ENCODE measurements at regions not wholly inside any gene's neighbourhood (a gene's known extent, or its start where the extent isn't known, plus 50 kb on each side); places are given as distances from the start of the nearest gene placed in this dataset.
"Not testable (repeated sequence)": the region's sequence is repeated elsewhere in the genome, so short reads cannot be mapped to it uniquely, and the experiment has no call there.

GRCh38 chr4:55278316-55278715, 67.7 kb upstream of the SRD5A3 start:
- no peak for FAIRE-seq
- ChIA-PET CTCF (no interaction called here), POLR2A (no interaction called here)
- TF ChIP-seq MAFK (IDR thresholded peaks at IDR 0.05; ENCODE audit: partially characterized antibody) (no peak), REST (IDR thresholded peaks at IDR 0.05) (no peak), HOXA7 (CRISPR knock-in tag; IDR thresholded peaks at IDR 0.05) (no peak), JUNB (IDR thresholded peaks at IDR 0.05) (no peak), POLR2A (IDR thresholded peaks at IDR 0.05; ENCODE audit: low read length) (no peak), HEYL (CRISPR knock-in tag; IDR thresholded peaks at IDR 0.05) (no peak), EHF (CRISPR knock-in tag; IDR thresholded peaks at IDR 0.05) (no peak), CBX8 (IDR thresholded peaks at IDR 0.05) (no peak), MYC (IDR thresholded peaks at IDR 0.05; ENCODE audit: borderline replicate concordance, low read length) (no peak), KDM5A (IDR thresholded peaks at IDR 0.05) (no peak), ESRRA (IDR thresholded peaks at IDR 0.05; ENCODE audit: borderline replicate concordance, low read length) (no peak), NR3C1 (IDR thresholded peaks at IDR 0.05) (no peak), CTCF (IDR thresholded peaks at IDR 0.05) (no peak), MAZ (IDR thresholded peaks at IDR 0.05; ENCODE audit: borderline replicate concordance, low read depth, low read length) (no peak), HOXB5 (CRISPR knock-in tag; IDR thresholded peaks at IDR 0.05) (no peak), SMC3 (IDR thresholded peaks at IDR 0.05) (no peak), RNF2 (IDR thresholded peaks at IDR 0.05; ENCODE audit: borderline replicate concordance, low read depth) (no peak)
- no peak for ATAC-seq
- Histone ChIP-seq H3K4me3 (no peak overlapping the region), H3K27ac (no peak overlapping the region), H3K4me1 (no peaks in the 10 kb centered on the region), H3K9me3 (no peaks in the 10 kb centered on the region), H3K4me2 (no peak overlapping the region)
- 0% methylated on average over 1 of the region's 1 CpG for WGBS (ENCODE audit: missing lambda C conversion rate)
- no peak for DNase-seq (ENCODE audit: low read depth in 1 of 2, low spot score in 1 of 2)

GRCh38 chr4:55280474-55280873, 65.6 kb upstream of the SRD5A3 start:
- H3K4me2 ChIP-seq; POLR2A ChIA-PET; ATAC-seq; CTCF ChIA-PET; FAIRE-seq; H3K4me3 ChIP-seq; H3K4me1 ChIP-seq; DNase-seq (ENCODE audit: low read depth in 1 of 2, low spot score in 1 of 2); H3K9me3 ChIP-seq; H3K27ac ChIP-seq: not testable (repeated sequence)
- WGBS (ENCODE audit: missing lambda C conversion rate): 23% methylated on average over 7 of the region's 7 CpGs

GRCh38 chr4:55281118-55281683, 64.8 kb upstream of the SRD5A3 start:
- CTCF ChIA-PET; FAIRE-seq; POLR2A ChIA-PET; H3K4me1 ChIP-seq; H3K9me3 ChIP-seq; H3K27ac ChIP-seq; DNase-seq (ENCODE audit: low read depth in 1 of 2, low spot score in 1 of 2); H3K4me3 ChIP-seq; H3K4me2 ChIP-seq; ATAC-seq: not testable (repeated sequence)
- 34% methylated on average over 11 of the region's 11 CpGs for WGBS (ENCODE audit: missing lambda C conversion rate)

GRCh38 chr4:55284331-55284730, 61.7 kb upstream of the SRD5A3 start:
- ATAC-seq: no peak

More at GRCh38 chr4:55284331-55284730, 61.7 kb upstream of the SRD5A3 start:
- FAIRE-seq: no peak
- POLR2A ChIA-PET: no interaction called here
- CTCF ChIA-PET: no interaction called here
- TF ChIP-seq ZFP36 (IDR thresholded peaks at IDR 0.05; ENCODE audit: borderline replicate concordance, partially characterized antibody): no peak
- no peak for TF ChIP-seq CBX8 (IDR thresholded peaks at IDR 0.05)
- TF ChIP-seq JUNB (IDR thresholded peaks at IDR 0.05): no peak
- no peak for TF ChIP-seq MYC (IDR thresholded peaks at IDR 0.05; ENCODE audit: borderline replicate concordance, low read length)
- TF ChIP-seq TP53 (CRISPR knock-in tag; IDR thresholded peaks at IDR 0.05): no peak
- no peak for TF ChIP-seq USF2 (IDR thresholded peaks at IDR 0.05)
- TF ChIP-seq EP300 (IDR thresholded peaks at IDR 0.05): no peak
- no peak for TF ChIP-seq HES2 (IDR thresholded peaks at IDR 0.05)
- WGBS (ENCODE audit: missing lambda C conversion rate): 0% methylated on average over 1 of the region's 1 CpG
- Histone ChIP-seq H3K4me1 (no peaks in the 10 kb centered on the region), H3K4me2 (no peak overlapping the region), H3K9me3 (no peaks in the 10 kb centered on the region), H3K4me3 (no peak overlapping the region), H3K27ac (no peak overlapping the region)
- no peak for DNase-seq (ENCODE audit: low read depth in 1 of 2, low spot score in 1 of 2)

Data from A549 (cell line).